ENCODE measurements at regions not wholly inside any gene's neighbourhood (a gene's known extent, or its start where the extent isn't known, plus 50 kb on each side); places are given as distances from the start of the nearest gene placed in this dataset.

DNA sequence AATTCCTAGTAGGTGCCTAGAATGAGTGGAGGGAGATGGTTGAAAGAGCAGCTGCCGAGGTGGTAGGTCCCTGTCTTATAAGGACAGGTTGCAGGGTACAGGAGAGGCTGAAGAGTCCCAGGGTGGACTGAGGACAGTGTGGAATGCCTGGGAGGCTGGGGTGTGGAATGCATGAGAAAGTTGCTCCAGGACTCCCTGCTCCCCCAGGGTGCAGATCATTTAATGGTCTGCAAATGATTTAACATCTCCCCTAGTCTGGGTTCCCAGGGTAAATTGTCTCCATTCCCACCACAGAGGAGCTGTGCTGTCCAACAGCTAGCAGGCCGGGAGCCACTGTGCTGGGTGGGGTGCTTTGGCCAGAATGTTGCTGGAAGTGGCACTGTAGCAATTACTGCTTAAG lies 76.0 kb downstream of the CD83 start:
- no peaks in the 10 kb centered on the region for H3K36me3 ChIP-seq (ENCODE audit: control insufficient read depth, insufficient read depth, low read length)
- H3K9ac ChIP-seq (ENCODE audit: insufficient read depth, low read length), result no peak overlapping the region
- TF ChIP-seq, protein P1, sequence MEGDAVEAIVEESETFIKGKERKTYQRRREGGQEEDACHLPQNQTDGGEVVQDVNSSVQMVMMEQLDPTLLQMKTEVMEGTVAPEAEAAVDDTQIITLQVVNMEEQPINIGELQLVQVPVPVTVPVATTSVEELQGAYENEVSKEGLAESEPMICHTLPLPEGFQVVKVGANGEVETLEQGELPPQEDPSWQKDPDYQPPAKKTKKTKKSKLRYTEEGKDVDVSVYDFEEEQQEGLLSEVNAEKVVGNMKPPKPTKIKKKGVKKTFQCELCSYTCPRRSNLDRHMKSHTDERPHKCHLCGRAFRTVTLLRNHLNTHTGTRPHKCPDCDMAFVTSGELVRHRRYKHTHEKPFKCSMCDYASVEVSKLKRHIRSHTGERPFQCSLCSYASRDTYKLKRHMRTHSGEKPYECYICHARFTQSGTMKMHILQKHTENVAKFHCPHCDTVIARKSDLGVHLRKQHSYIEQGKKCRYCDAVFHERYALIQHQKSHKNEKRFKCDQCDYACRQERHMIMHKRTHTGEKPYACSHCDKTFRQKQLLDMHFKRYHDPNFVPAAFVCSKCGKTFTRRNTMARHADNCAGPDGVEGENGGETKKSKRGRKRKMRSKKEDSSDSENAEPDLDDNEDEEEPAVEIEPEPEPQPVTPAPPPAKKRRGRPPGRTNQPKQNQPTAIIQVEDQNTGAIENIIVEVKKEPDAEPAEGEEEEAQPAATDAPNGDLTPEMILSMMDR (conservative IDR thresholded peaks at IDR 0.05 in 1 of 2, IDR thresholded peaks at IDR 0.05 in 1 of 2; ENCODE audit: low read depth in 1 of 2, low read length in 2 of 2), result no peak
- TF ChIP-seq EZH2 (IDR thresholded peaks at IDR 0.05; ENCODE audit: low read length, missing control alignments), result no peak
- no peaks in the 10 kb centered on the region for H3K27me3 ChIP-seq (ENCODE audit: control insufficient read depth, insufficient read depth, low read length)
- no peak overlapping the region for H2AFZ ChIP-seq (ENCODE audit: low read length)
- no peaks in the 10 kb centered on the region for H3K4me1 ChIP-seq (ENCODE audit: control insufficient read depth, extremely low read depth, insufficient read depth, low read length)
- no peak overlapping the region for H3K4me2 ChIP-seq (ENCODE audit: extremely low read depth, insufficient read depth, low read length)
- H3K4me3 ChIP-seq (replicated peaks in 1 of 4; ENCODE audit: control extremely low read depth in 1 of 4, insufficient read depth in 1 of 4, low read depth in 3 of 4, low read length in 4 of 4), result no peak overlapping the region
- no peak overlapping the region for H3K27ac ChIP-seq (ENCODE audit: insufficient read depth, low read length)
- no peak for DNase-seq (ENCODE audit: low read depth in 2 of 2)
- no peaks in the 10 kb centered on the region for H3K79me2 ChIP-seq (ENCODE audit: control insufficient read depth, insufficient read depth, low read length)
- H4K20me1 ChIP-seq (ENCODE audit: control insufficient read depth, extremely low read depth, insufficient read depth, low read length), result no peaks in the 10 kb centered on the region
- no peaks in the 10 kb centered on the region for H3K9me3 ChIP-seq (ENCODE audit: control insufficient read depth, insufficient read depth, low read depth, low read length)

DNA sequence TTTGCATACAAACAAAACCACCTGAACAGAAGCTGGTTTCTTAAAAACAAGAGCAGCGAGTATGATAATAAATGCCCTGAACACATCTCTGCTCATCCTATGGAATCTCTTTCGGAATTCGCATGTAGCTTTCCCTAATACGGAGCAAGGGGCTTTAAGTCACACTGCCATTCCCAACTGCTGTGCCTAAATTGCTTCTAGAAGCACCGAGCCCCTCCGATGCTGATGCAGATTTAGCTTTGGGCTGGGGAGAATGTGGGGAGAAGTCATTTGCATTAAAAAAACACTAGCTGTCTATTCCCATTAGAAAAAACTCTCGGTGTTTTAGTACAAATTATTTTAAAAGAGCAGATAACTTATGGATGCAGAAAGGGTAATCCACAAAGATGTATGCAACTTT lies 76.9 kb downstream of the CD83 start:
- no peak overlapping the region for H3K4me2 ChIP-seq (ENCODE audit: extremely low read depth, insufficient read depth, low read length)
- H3K36me3 ChIP-seq (ENCODE audit: control insufficient read depth, insufficient read depth, low read length), result no peaks in the 10 kb centered on the region
- no peak overlapping the region for H3K27ac ChIP-seq (ENCODE audit: insufficient read depth, low read length)
- H3K9ac ChIP-seq (ENCODE audit: insufficient read depth, low read length), result no peak overlapping the region
- H2AFZ ChIP-seq (ENCODE audit: low read length), result no peak overlapping the region
- no peaks in the 10 kb centered on the region for H3K9me3 ChIP-seq (ENCODE audit: control insufficient read depth, insufficient read depth, low read depth, low read length)
- no peaks in the 10 kb centered on the region for H3K4me1 ChIP-seq (ENCODE audit: control insufficient read depth, extremely low read depth, insufficient read depth, low read length)
- TF ChIP-seq, protein P1 (conservative IDR thresholded peaks at IDR 0.05 in 1 of 2, IDR thresholded peaks at IDR 0.05 in 1 of 2; ENCODE audit: low read depth in 1 of 2, low read length in 2 of 2), result no peak
- TF ChIP-seq EZH2 (IDR thresholded peaks at IDR 0.05; ENCODE audit: low read length, missing control alignments), result no peak
- no peaks in the 10 kb centered on the region for H4K20me1 ChIP-seq (ENCODE audit: control insufficient read depth, extremely low read depth, insufficient read depth, low read length)
- no peak for DNase-seq (ENCODE audit: low read depth in 2 of 2)
- H3K4me3 ChIP-seq (replicated peaks in 1 of 4; ENCODE audit: control extremely low read depth in 1 of 4, insufficient read depth in 1 of 4, low read depth in 3 of 4, low read length in 4 of 4), result no peak overlapping the region
- no peaks in the 10 kb centered on the region for H3K79me2 ChIP-seq (ENCODE audit: control insufficient read depth, insufficient read depth, low read length)
- no peaks in the 10 kb centered on the region for H3K27me3 ChIP-seq (ENCODE audit: control insufficient read depth, insufficient read depth, low read length)

DNA sequence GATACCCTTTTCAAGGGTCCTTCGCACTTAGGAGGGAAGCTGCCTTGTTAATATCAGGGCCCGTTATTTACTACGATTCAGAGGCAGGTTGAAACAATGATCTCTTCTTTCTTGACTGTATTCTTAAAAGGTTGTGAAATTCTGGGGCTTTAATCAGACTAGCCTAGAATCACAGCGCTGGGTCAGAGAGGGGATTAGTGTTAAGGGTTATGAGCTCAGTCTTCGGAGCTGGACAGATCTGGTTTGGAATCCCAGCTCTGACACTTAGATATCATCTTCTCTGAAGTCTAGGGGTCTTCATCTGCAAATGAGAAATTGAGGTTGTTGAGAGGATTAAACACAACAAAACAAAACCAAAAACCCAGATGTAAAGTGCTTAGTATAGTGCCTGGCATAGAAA lies 77.4 kb downstream of the CD83 start:
- H3K79me2 ChIP-seq (ENCODE audit: control insufficient read depth, insufficient read depth, low read length), result no peaks in the 10 kb centered on the region
- H3K4me3 ChIP-seq (replicated peaks in 1 of 4; ENCODE audit: control extremely low read depth in 1 of 4, insufficient read depth in 1 of 4, low read depth in 3 of 4, low read length in 4 of 4), result no peak overlapping the region
- H3K9me3 ChIP-seq (ENCODE audit: control insufficient read depth, insufficient read depth, low read depth, low read length), result no peaks in the 10 kb centered on the region
- no peaks in the 10 kb centered on the region for H4K20me1 ChIP-seq (ENCODE audit: control insufficient read depth, extremely low read depth, insufficient read depth, low read length)
- H3K27ac ChIP-seq (ENCODE audit: insufficient read depth, low read length), result no peak overlapping the region
- no peak overlapping the region for H2AFZ ChIP-seq (ENCODE audit: low read length)
- H3K36me3 ChIP-seq (ENCODE audit: control insufficient read depth, insufficient read depth, low read length), result no peaks in the 10 kb centered on the region
- no peaks in the 10 kb centered on the region for H3K4me1 ChIP-seq (ENCODE audit: control insufficient read depth, extremely low read depth, insufficient read depth, low read length)
- DNase-seq (ENCODE audit: low read depth in 2 of 2), result no peak
- H3K27me3 ChIP-seq (ENCODE audit: control insufficient read depth, insufficient read depth, low read length), result no peaks in the 10 kb centered on the region
- TF ChIP-seq, protein P1 (conservative IDR thresholded peaks at IDR 0.05 in 1 of 2, IDR thresholded peaks at IDR 0.05 in 1 of 2; ENCODE audit: low read depth in 1 of 2, low read length in 2 of 2), result no peak
- no peak for TF ChIP-seq EZH2 (IDR thresholded peaks at IDR 0.05; ENCODE audit: low read length, missing control alignments)
- no peak overlapping the region for H3K9ac ChIP-seq (ENCODE audit: insufficient read depth, low read length)
- H3K4me2 ChIP-seq (ENCODE audit: extremely low read depth, insufficient read depth, low read length), result no peak overlapping the region
